ENCODE measurements at regions not wholly inside any gene's neighbourhood (a gene's known extent, or its start where the extent isn't known, plus 50 kb on each side); places are given as distances from the start of the nearest gene placed in this dataset.

- Histone ChIP-seq H2AFZ (ENCODE audit: low read depth, low read length) (no peak overlapping the region), H3K27me3 (ENCODE audit: control insufficient read depth in 2 of 2, insufficient read depth in 2 of 2, low read length in 2 of 2) (no peaks in the 10 kb centered on the region), H3K9me3 (replicated peaks; ENCODE audit: control insufficient read depth, insufficient read depth, low read depth, low read length) (no peaks in the 10 kb centered on the region), H3K4me3 (no peak overlapping the region), H3K9me1 (ENCODE audit: control insufficient read depth, insufficient read depth, low read length) (no peaks in the 10 kb centered on the region), H3K36me3 (ENCODE audit: control insufficient read depth, insufficient read depth, low read length) (no peaks in the 10 kb centered on the region), H3K4me1 (replicated peaks in 1 of 2; ENCODE audit: control insufficient read depth in 2 of 2, insufficient read depth in 2 of 2, low read length in 2 of 2) (no peaks in the 10 kb centered on the region), H3K27ac (ENCODE audit: extremely low read depth, low read depth, low read length) (no peak overlapping the region), H4K20me1 (replicated peaks; ENCODE audit: control insufficient read depth, insufficient read depth, low read length) (no peaks in the 10 kb centered on the region), H3K79me2 (ENCODE audit: control insufficient read depth, insufficient read depth, low read length) (no peaks in the 10 kb centered on the region), H3K9ac (ENCODE audit: insufficient read depth in 1 of 2, low read depth in 2 of 2, low read length in 2 of 2) (no peak overlapping the region), H3K4me2 (ENCODE audit: insufficient read depth, low read length) (no peak overlapping the region)
- intact Hi-C loops (cut with micrococcal nuclease) = no loop called here
- ATAC-seq = no peak
- POLR2A ChIA-PET = no interaction called here
- 0% methylated on average over 1 of the region's 1 CpG for WGBS (ENCODE audit: insufficient coverage, low coverage, missing lambda C conversion rate)
- TF ChIP-seq KLF6 (CRISPR knock-in tag; IDR thresholded peaks at IDR 0.05; ENCODE audit: borderline replicate concordance) (no peak), BMI1 (IDR thresholded peaks at IDR 0.05; ENCODE audit: low read length) (no peak), ZNF780A (CRISPR knock-in tag; IDR thresholded peaks at IDR 0.05) (no peak), ZNF280A (IDR thresholded peaks at IDR 0.05; ENCODE audit: low read depth, partially characterized antibody) (no peak), LCOR (CRISPR knock-in tag; IDR thresholded peaks at IDR 0.05) (no peak), ZNF551 (CRISPR knock-in tag; IDR thresholded peaks at IDR 0.05) (no peak), ETS2 (tag; IDR thresholded peaks at IDR 0.05; ENCODE audit: borderline replicate concordance, poor library complexity, severe bottlenecking) (no peak), SRSF1 (IDR thresholded peaks at IDR 0.05; ENCODE audit: low read depth, low read length) (no peak), HLTF (IDR thresholded peaks at IDR 0.05) (no peak), ZFP91 (CRISPR knock-in tag; IDR thresholded peaks at IDR 0.05) (no peak), ATF1 (CRISPR knock-in tag; IDR thresholded peaks at IDR 0.05) (no peak), ATF1 (tag; IDR thresholded peaks at IDR 0.05) (no peak)
- in situ Hi-C loops (cut with MboI) = no loop called here
- FAIRE-seq = no peak
- no TSS peak for BruUV-seq (replicated peaks)
- CTCF ChIA-PET (ENCODE audit: low intra/inter-chr PET ratio) = no interaction called here
- no peak for DNase-seq (ENCODE audit: extremely low read depth in 1 of 4, low spot score in 3 of 4)
Observed at GRCh38 chr18:52093171-52093570, 246.8 kb upstream of the DCC start.

Measured in K562 (cell line).